ENCODE measurements at regions not wholly inside any gene's neighbourhood (a gene's known extent, or its start where the extent isn't known, plus 50 kb on each side); places are given as distances from the start of the nearest gene placed in this dataset.

- 84 to 94% (median 92%) methylated on average over 1 of the region's 1 CpG for WGBS, 3 donors
- no peak overlapping the region for H3K27ac ChIP-seq
- DNase-seq (no peak), ATAC-seq (no peak)
- no peak overlapping the region for H3K4me3 ChIP-seq
- intact Hi-C loops (cut with DNase I): loop anchor here in 1 of 2 donors (2.0 to 5.0 kb wide), 2 partner anchors 86 to 131 kb away; no protein-coding TSS in a partner anchor
- H3K27me3 ChIP-seq (ENCODE audit: insufficient read depth in 3 of 3, low read length in 2 of 3): no peaks in the 10 kb centered on the region
- no peaks in the 10 kb centered on the region for H3K9me3 ChIP-seq
- H3K36me3 ChIP-seq (ENCODE audit: insufficient read depth in 1 of 2, low read depth in 1 of 2): no peaks in the 10 kb centered on the region
- no peaks in the 10 kb centered on the region for H3K4me1 ChIP-seq
- TF ChIP-seq, protein P1, sequence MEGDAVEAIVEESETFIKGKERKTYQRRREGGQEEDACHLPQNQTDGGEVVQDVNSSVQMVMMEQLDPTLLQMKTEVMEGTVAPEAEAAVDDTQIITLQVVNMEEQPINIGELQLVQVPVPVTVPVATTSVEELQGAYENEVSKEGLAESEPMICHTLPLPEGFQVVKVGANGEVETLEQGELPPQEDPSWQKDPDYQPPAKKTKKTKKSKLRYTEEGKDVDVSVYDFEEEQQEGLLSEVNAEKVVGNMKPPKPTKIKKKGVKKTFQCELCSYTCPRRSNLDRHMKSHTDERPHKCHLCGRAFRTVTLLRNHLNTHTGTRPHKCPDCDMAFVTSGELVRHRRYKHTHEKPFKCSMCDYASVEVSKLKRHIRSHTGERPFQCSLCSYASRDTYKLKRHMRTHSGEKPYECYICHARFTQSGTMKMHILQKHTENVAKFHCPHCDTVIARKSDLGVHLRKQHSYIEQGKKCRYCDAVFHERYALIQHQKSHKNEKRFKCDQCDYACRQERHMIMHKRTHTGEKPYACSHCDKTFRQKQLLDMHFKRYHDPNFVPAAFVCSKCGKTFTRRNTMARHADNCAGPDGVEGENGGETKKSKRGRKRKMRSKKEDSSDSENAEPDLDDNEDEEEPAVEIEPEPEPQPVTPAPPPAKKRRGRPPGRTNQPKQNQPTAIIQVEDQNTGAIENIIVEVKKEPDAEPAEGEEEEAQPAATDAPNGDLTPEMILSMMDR (IDR thresholded peaks at IDR 0.05): no peak
These were observed 263.9 kb downstream of the COX7C start for GRCh38 chr5:86881493-86882090.

GRCh38 chr5:86884608-86885007, 266.9 kb downstream of the COX7C start:
- no peak overlapping the region for H3K4me3 ChIP-seq
- no peak overlapping the region for H3K27ac ChIP-seq
- 94 to 96% (median 95%) methylated on average over 16 of the region's 16 CpGs for WGBS, 3 donors
- TF ChIP-seq, protein P1 (IDR thresholded peaks at IDR 0.05): no peak
- H3K4me1 ChIP-seq: no peaks in the 10 kb centered on the region
- H3K9me3 ChIP-seq: no peaks in the 10 kb centered on the region
- no peaks in the 10 kb centered on the region for H3K36me3 ChIP-seq (ENCODE audit: insufficient read depth in 1 of 2, low read depth in 1 of 2)
- ATAC-seq: no peak
- intact Hi-C loops (cut with DNase I): loop anchor here in 1 of 2 donors (5.0 kb wide), 1 partner anchor 83 kb away; no protein-coding TSS in a partner anchor
- no peaks in the 10 kb centered on the region for H3K27me3 ChIP-seq (ENCODE audit: insufficient read depth in 3 of 3, low read length in 2 of 3)
- no peak for DNase-seq

DNA sequence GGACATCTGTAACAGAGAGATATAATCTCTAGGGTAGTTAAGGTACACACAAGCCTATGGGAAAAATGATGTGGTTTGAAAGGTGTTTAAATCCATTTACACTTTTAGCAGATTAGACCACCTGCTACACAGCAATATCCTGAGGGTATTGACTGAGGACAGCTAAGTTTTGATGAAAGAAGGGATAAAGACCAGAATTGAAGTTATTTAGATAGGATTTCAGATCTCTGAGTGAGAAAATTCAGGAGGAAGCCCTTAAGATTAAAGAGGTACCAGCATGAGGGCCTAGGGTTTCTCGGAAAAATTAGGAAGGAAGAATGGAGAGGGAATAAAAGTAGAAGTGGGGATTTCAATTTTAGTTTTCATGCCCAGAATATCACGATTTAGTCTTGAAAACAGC, 267.3 kb downstream of the COX7C start:
- no peak overlapping the region for H3K27ac ChIP-seq
- no peak for DNase-seq
- H3K4me3 ChIP-seq: no peak overlapping the region
- H3K4me1 ChIP-seq: no peaks in the 10 kb centered on the region
- WGBS, 3 donors: 73 to 79% (median 78%) methylated on average over 2 of the region's 2 CpGs
- intact Hi-C loops (cut with DNase I): no loop called here
- no peaks in the 10 kb centered on the region for H3K36me3 ChIP-seq (ENCODE audit: insufficient read depth in 1 of 2, low read depth in 1 of 2)
- TF ChIP-seq, protein P1 (IDR thresholded peaks at IDR 0.05): no peak
- H3K9me3 ChIP-seq: no peaks in the 10 kb centered on the region
- no peak for ATAC-seq
- no peaks in the 10 kb centered on the region for H3K27me3 ChIP-seq (ENCODE audit: insufficient read depth in 3 of 3, low read length in 2 of 3)

GRCh38 chr5:86885489-86886230, 267.9 kb downstream of the COX7C start:
- Histone ChIP-seq H3K9me3 (no peaks in the 10 kb centered on the region), H3K4me3 (no peak overlapping the region), H3K27me3 (ENCODE audit: insufficient read depth in 3 of 3, low read length in 2 of 3) (no peaks in the 10 kb centered on the region), H3K36me3 (ENCODE audit: insufficient read depth in 1 of 2, low read depth in 1 of 2) (no peaks in the 10 kb centered on the region), H3K4me1 (no peaks in the 10 kb centered on the region), H3K27ac (no peak overlapping the region)
- no peak for ATAC-seq
- WGBS, 3 donors: 34 to 54% (median 48%) methylated on average over 5 of the region's 5 CpGs
- no peak for DNase-seq
- TF ChIP-seq, protein P1 (IDR thresholded peaks at IDR 0.05): no peak
- intact Hi-C loops (cut with DNase I): no loop called here
